K562 (cell line): ENCODE measurements at regions not wholly inside any gene's neighbourhood (a gene's known extent, or its start where the extent isn't known, plus 50 kb on each side); places are given as distances from the start of the nearest gene placed in this dataset.

ENCODE experiments used
- REST ChIP-seq, 2 experiments: fragments of 450-650 bp; formaldehyde crosslinking in 1 of 2; IDR thresholded peaks; 2 replicates each; pipeline versions ENCODE4 v1.4.0 to v1.6.1; 2014 to 2020; ENCODE audit warnings: mild to moderate bottlenecking in 2 of 2, borderline replicate concordance in 1 of 2, low read depth in 1 of 2
- TF ChIP-seq, protein P1 (sequence below): fragments of 450-650 bp; IDR thresholded peaks from 2 replicates; pipeline ENCODE4 v1.6.1; 2018; ENCODE audit warnings: mild to moderate bottlenecking, low read depth; ENCODE audit not compliant: partially characterized antibody
- TF ChIP-seq, protein P2 (sequence below): fragments of 250-450 bp; sonication (Bioruptor Pico); IDR thresholded peaks from 2 replicates; pipeline ENCODE4 v1.4.0; 2020; ENCODE audit warnings: mild to moderate bottlenecking, moderate library complexity

DNA sequence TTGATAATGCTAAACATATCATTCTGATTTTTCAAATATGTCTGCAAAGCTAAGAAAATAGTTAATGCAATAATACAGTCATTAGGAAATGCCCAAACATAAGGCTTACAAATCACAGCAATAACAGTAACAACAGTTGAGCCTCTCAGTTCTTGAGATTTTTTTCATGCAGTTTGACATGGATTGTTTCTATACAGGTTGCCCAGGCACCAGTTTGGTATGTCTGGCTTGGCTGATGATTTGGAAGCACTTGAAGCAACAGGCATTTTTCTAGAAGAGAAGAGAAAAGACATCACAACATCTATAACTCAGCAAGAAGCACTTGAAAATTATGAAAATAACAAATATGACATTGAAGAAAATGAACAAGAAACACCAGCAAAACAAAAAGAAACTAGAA lies 78.7 kb upstream of the COL6A5 start (continued):
- no peak for TF ChIP-seq REST (IDR thresholded peaks at IDR 0.05; ENCODE audit: borderline replicate concordance)
- no peak for TF ChIP-seq REST (CRISPR knock-in tag; IDR thresholded peaks at IDR 0.05; ENCODE audit: low read depth)
- TF ChIP-seq, protein P1, sequence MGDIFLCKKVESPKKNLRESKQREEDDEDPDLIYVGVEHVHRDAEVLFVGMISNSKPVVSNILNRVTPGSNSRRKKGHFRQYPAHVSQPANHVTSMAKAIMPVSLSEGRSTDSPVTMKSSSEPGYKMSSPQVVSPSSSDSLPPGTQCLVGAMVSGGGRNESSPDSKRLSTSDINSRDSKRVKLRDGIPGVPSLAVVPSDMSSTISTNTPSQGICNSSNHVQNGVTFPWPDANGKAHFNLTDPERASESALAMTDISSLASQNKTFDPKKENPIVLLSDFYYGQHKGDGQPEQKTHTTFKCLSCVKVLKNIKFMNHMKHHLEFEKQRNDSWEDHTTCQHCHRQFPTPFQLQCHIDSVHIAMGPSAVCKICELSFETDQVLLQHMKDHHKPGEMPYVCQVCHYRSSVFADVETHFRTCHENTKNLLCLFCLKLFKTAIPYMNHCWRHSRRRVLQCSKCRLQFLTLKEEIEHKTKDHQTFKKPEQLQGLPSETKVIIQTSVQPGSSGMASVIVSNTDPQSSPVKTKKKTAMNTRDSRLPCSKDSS = no peak
- TF ChIP-seq, protein P2, sequence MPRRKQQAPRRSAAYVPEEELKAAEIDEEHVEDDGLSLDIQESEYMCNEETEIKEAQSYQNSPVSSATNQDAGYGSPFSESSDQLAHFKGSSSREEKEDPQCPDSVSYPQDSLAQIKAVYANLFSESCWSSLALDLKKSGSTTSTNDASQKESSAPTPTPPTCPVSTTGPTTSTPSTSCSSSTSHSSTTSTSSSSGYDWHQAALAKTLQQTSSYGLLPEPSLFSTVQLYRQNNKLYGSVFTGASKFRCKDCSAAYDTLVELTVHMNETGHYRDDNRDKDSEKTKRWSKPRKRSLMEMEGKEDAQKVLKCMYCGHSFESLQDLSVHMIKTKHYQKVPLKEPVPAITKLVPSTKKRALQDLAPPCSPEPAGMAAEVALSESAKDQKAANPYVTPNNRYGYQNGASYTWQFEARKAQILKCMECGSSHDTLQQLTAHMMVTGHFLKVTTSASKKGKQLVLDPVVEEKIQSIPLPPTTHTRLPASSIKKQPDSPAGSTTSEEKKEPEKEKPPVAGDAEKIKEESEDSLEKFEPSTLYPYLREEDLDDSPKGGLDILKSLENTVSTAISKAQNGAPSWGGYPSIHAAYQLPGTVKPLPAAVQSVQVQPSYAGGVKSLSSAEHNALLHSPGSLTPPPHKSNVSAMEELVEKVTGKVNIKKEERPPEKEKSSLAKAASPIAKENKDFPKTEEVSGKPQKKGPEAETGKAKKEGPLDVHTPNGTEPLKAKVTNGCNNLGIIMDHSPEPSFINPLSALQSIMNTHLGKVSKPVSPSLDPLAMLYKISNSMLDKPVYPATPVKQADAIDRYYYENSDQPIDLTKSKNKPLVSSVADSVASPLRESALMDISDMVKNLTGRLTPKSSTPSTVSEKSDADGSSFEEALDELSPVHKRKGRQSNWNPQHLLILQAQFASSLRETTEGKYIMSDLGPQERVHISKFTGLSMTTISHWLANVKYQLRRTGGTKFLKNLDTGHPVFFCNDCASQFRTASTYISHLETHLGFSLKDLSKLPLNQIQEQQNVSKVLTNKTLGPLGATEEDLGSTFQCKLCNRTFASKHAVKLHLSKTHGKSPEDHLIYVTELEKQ (CRISPR knock-in tag) = no peak
